ENCODE measurements at regions not wholly inside any gene's neighbourhood (a gene's known extent, or its start where the extent isn't known, plus 50 kb on each side); places are given as distances from the start of the nearest gene placed in this dataset.

- DNase-seq (ENCODE audit: extremely low read depth, insufficient read length), result no peak
- no peak for TF ChIP-seq CTCF (IDR thresholded peaks at IDR 0.05; ENCODE audit: insufficient read depth, low read length, poor library complexity, severe bottlenecking)
- Histone ChIP-seq H3K4me3 (replicated peaks; ENCODE audit: low read depth, low read length) (no peak overlapping the region), H3K36me3 (ENCODE audit: control insufficient read depth, insufficient read depth, low read length) (no peaks in the 10 kb centered on the region), H3K27me3 (replicated peaks; ENCODE audit: control insufficient read depth, insufficient read depth, low read length) (no peaks in the 10 kb centered on the region)
Observed at GRCh38 chr14:101331141-101331525, 230.2 kb upstream of the DIO3 start.

GRCh38 chr14:101331661-101332169 lies 229.6 kb upstream of the DIO3 start:
- TF ChIP-seq CTCF (IDR thresholded peaks at IDR 0.05; ENCODE audit: insufficient read depth, low read length, poor library complexity, severe bottlenecking), result no peak
- H3K27me3 ChIP-seq (replicated peaks; ENCODE audit: control insufficient read depth, insufficient read depth, low read length), result no peaks in the 10 kb centered on the region
- H3K4me3 ChIP-seq (replicated peaks; ENCODE audit: low read depth, low read length), result no peak overlapping the region
- no peak for DNase-seq (ENCODE audit: extremely low read depth, insufficient read length)
- no peaks in the 10 kb centered on the region for H3K36me3 ChIP-seq (ENCODE audit: control insufficient read depth, insufficient read depth, low read length)

- DNase-seq (ENCODE audit: extremely low read depth, insufficient read length), result no peak
- Histone ChIP-seq H3K36me3 (ENCODE audit: control insufficient read depth, insufficient read depth, low read length) (no peaks in the 10 kb centered on the region), H3K4me3 (replicated peaks; ENCODE audit: low read depth, low read length) (no peak overlapping the region), H3K27me3 (replicated peaks; ENCODE audit: control insufficient read depth, insufficient read depth, low read length) (no peaks in the 10 kb centered on the region)
- no peak for TF ChIP-seq CTCF (IDR thresholded peaks at IDR 0.05; ENCODE audit: insufficient read depth, low read length, poor library complexity, severe bottlenecking)
Observed at GRCh38 chr14:101332281-101332680, 229.0 kb upstream of the DIO3 start.

GRCh38 chr14:101333335-101334280 lies 227.7 kb upstream of the DIO3 start:
- no peak for DNase-seq (ENCODE audit: extremely low read depth, insufficient read length)
- TF ChIP-seq CTCF (IDR thresholded peaks at IDR 0.05; ENCODE audit: insufficient read depth, low read length, poor library complexity, severe bottlenecking), result no peak
- H3K27me3 ChIP-seq (replicated peaks; ENCODE audit: control insufficient read depth, insufficient read depth, low read length), result no peaks in the 10 kb centered on the region
- no peaks in the 10 kb centered on the region for H3K36me3 ChIP-seq (ENCODE audit: control insufficient read depth, insufficient read depth, low read length)
- no peak overlapping the region for H3K4me3 ChIP-seq (replicated peaks; ENCODE audit: low read depth, low read length)

GRCh38 chr14:101334656-101335055 lies 226.6 kb upstream of the DIO3 start:
- Histone ChIP-seq H3K4me3 (replicated peaks; ENCODE audit: low read depth, low read length) (no peak overlapping the region), H3K36me3 (ENCODE audit: control insufficient read depth, insufficient read depth, low read length) (no peaks in the 10 kb centered on the region), H3K27me3 (replicated peaks; ENCODE audit: control insufficient read depth, insufficient read depth, low read length) (no peaks in the 10 kb centered on the region)
- TF ChIP-seq CTCF (IDR thresholded peaks at IDR 0.05; ENCODE audit: insufficient read depth, low read length, poor library complexity, severe bottlenecking), result no peak
- DNase-seq (ENCODE audit: extremely low read depth, insufficient read length), result no peak
